ENCODE measurements at regions not wholly inside any gene's neighbourhood (a gene's known extent, or its start where the extent isn't known, plus 50 kb on each side); places are given as distances from the start of the nearest gene placed in this dataset.

- TF ChIP-seq CTCF (conservative IDR thresholded peaks at IDR 0.05; ENCODE audit: low read length): no peak
- no peak for TF ChIP-seq EZH2phosphoT487 (IDR thresholded peaks at IDR 0.05; ENCODE audit: borderline replicate concordance, low read depth, low read length)
These were observed 70.8 kb upstream of the UNC5A start for GRCh38 chr5:176739461-176740051.
